HepG2 (cell line): ENCODE measurements at regions not wholly inside any gene's neighbourhood (a gene's known extent, or its start where the extent isn't known, plus 50 kb on each side); places are given as distances from the start of the nearest gene placed in this dataset.

Source experiments
- ATAC-seq: fragments of 200-7000 bp; cut with Tn5 transposase; 3 replicates; pipeline ENCODE4 v1.9.1; 2020; ENCODE audit warnings: mild to moderate bottlenecking, moderate library complexity
- BruUV-seq: library from RNA; stranded (reverse); fragments of 400-500 nt; replicated peaks from 2 replicates; lab custom pipeline; 2021; lab: Mats Ljungman, UMichigan
- CTCF ChIA-PET: fragments of 300-600 bp; formaldehyde crosslinking; extraction: SDS; loops from one replicate; lab custom pipeline; 2021; ENCODE audit warnings: low total read pairs, inconsistent platforms, low intra/inter-chr PET ratio; lab: Yijun Ruan, JAX
- POLR2A ChIA-PET: fragments of 350-600 bp; sonication (Branson Sonifier 250); formaldehyde crosslinking; loops from one replicate; lab custom pipeline; 2020; ENCODE audit warnings: antibody characterized with exemption, inconsistent platforms; lab: Yijun Ruan, JAX
- DNase-seq: peaks from one replicate; pipeline ENCODE4 v3.0.0-alpha.2; 2015; ENCODE audit warnings: low spot score
- FAIRE-seq: peaks from 3 replicates; lab custom pipeline; 2011; peaks lifted over from hg19 to GRCh38; lab: Jason Lieb, UNC
- H2AFZ ChIP-seq: one replicate; pipeline ENCODE4 v1.6.1; 2011; ENCODE audit warnings: low read length, inconsistent platforms
- H3K27ac ChIP-seq: fragments of 300-600 bp; 3 replicates; pipeline ENCODE4 v1.8.0; 2011; ENCODE audit warnings: mixed run types, mild to moderate bottlenecking, mixed read lengths, low read length, inconsistent platforms; ENCODE audit not compliant: insufficient read depth; ENCODE audit errors: extremely low read length
- H3K27me3 ChIP-seq, 2 experiments: fragments of 200-600 bp in 1 of 2; 2 replicates in 1 of 2; 3 replicates in 1 of 2; pipeline versions ENCODE4 v1.6.0 to v1.8.0; 2011; ENCODE audit warnings: low read length in 2 of 2, mild to moderate bottlenecking in 2 of 2, moderate library complexity in 2 of 2, inconsistent platforms in 1 of 2; ENCODE audit not compliant: insufficient read depth in 2 of 2, control insufficient read depth in 1 of 2
- H3K36me3 ChIP-seq, 2 experiments: fragments of 200-600 bp in 1 of 2; replicated peaks in 1 of 2; 2 replicates in 1 of 2; 3 replicates in 1 of 2; pipeline versions ENCODE4 v1.5.1 to v1.8.0; 2011; ENCODE audit warnings: low read length in 2 of 2, inconsistent platforms in 1 of 2; ENCODE audit not compliant: insufficient read depth in 2 of 2, control insufficient read depth in 1 of 2
- H3K4me1 ChIP-seq: 2 replicates; pipeline ENCODE4 v1.5.1; 2012; ENCODE audit warnings: low read length, inconsistent platforms; ENCODE audit not compliant: insufficient read depth
- H3K4me2 ChIP-seq: 2 replicates; pipeline ENCODE4 v1.6.0; 2011; ENCODE audit warnings: low read depth, low read length, inconsistent platforms
- H3K4me3 ChIP-seq, 3 experiments: fragments of 200-600 bp in 1 of 3; sonication (generic), shearing (Covaris generic) in 1 of 3; replicated peaks in 1 of 3; 2 replicates each; pipeline ENCODE4 v1.5.1; 2011 to 2016; ENCODE audit warnings: low read length in 3 of 3, inconsistent platforms in 2 of 3, low read depth in 2 of 3, mild to moderate bottlenecking in 2 of 3, control low read depth in 1 of 3, mixed read lengths in 1 of 3; ENCODE audit not compliant: insufficient read depth in 1 of 3
- H3K79me2 ChIP-seq: one replicate; pipeline ENCODE4 v1.6.1; 2011; ENCODE audit warnings: low read length, inconsistent platforms; ENCODE audit not compliant: insufficient read depth
- H3K9ac ChIP-seq: 2 replicates; pipeline ENCODE4 v1.6.0; 2011; ENCODE audit warnings: mild to moderate bottlenecking, low read depth, low read length, inconsistent platforms; ENCODE audit not compliant: insufficient read depth
- H3K9me3 ChIP-seq: 2 replicates; pipeline ENCODE4 v1.5.1; 2012; ENCODE audit warnings: mild to moderate bottlenecking, low read length
- H4K20me1 ChIP-seq: 2 replicates; pipeline ENCODE4 v1.6.0; 2011; ENCODE audit warnings: inconsistent platforms, mild to moderate bottlenecking, low read length, moderate library complexity; ENCODE audit not compliant: insufficient read depth
- KLF6 ChIP-seq: IDR thresholded peaks from 2 replicates; pipeline ENCODE4 v1.8.0; 2016; ENCODE audit warnings: missing biosample characterization, missing genetic modification reagents
- MIER2 ChIP-seq: IDR thresholded peaks from 2 replicates; pipeline ENCODE4 v1.6.1; 2016; ENCODE audit warnings: missing biosample characterization, missing genetic modification reagents
- MXD4 ChIP-seq: IDR thresholded peaks from 2 replicates; pipeline ENCODE4 v1.6.1; 2016; ENCODE audit warnings: mild to moderate bottlenecking, missing biosample characterization, missing genetic modification reagents
- MZF1 ChIP-seq: sonication (generic); formaldehyde crosslinking; IDR thresholded peaks from 2 replicates; pipeline ENCODE4 v1.8.1; 2023; ENCODE audit warnings: mild to moderate bottlenecking, missing genetic modification reagents, borderline replicate concordance
- PHF21A ChIP-seq: sonication (generic); formaldehyde crosslinking; IDR thresholded peaks from 2 replicates; pipeline ENCODE4 v1.5.0; 2020; ENCODE audit warnings: mild to moderate bottlenecking, missing genetic modification reagents
- RAD51 ChIP-seq: fragments of 450-650 bp; IDR thresholded peaks from 2 replicates; pipeline ENCODE4 v1.6.1; 2016; ENCODE audit warnings: borderline replicate concordance
- REST ChIP-seq, 2 experiments: IDR thresholded peaks; 2 replicates each; pipeline ENCODE4 v1.6.1; 2011 to 2012; ENCODE audit warnings: low read length in 2 of 2, borderline replicate concordance in 1 of 2, low read depth in 1 of 2, mild to moderate bottlenecking in 1 of 2, moderate library complexity in 1 of 2
- RFX3 ChIP-seq: IDR thresholded peaks from 2 replicates; pipeline ENCODE4 v1.6.1; 2016; ENCODE audit warnings: missing biosample characterization, missing genetic modification reagents
- SOX6 ChIP-seq, 2 experiments: fragments of 450-650 bp in 1 of 2; sonication (generic) in 1 of 2; formaldehyde crosslinking in 1 of 2; IDR thresholded peaks; 2 replicates each; pipeline versions ENCODE4 v1.4.0 to v1.6.1; 2017 to 2020; ENCODE audit warnings: antibody characterized with exemption in 1 of 2, mild to moderate bottlenecking in 1 of 2, missing genetic modification reagents in 1 of 2
- TRIM24 ChIP-seq: sonication (generic); formaldehyde crosslinking; IDR thresholded peaks from 2 replicates; pipeline ENCODE4 v1.8.0; 2022; ENCODE audit warnings: mild to moderate bottlenecking, missing genetic modification reagents
- ZNF121 ChIP-seq: sonication (generic); formaldehyde crosslinking; IDR thresholded peaks from 2 replicates; pipeline ENCODE4 v1.5.0; 2020; ENCODE audit warnings: mild to moderate bottlenecking, missing genetic modification reagents
- ZNF251 ChIP-seq: sonication (generic); formaldehyde crosslinking; IDR thresholded peaks from 2 replicates; pipeline ENCODE4 v1.9.0; 2021; ENCODE audit warnings: mild to moderate bottlenecking, missing genetic modification reagents
- ZNF33A ChIP-seq: sonication (generic); formaldehyde crosslinking; IDR thresholded peaks from 2 replicates; pipeline ENCODE4 v1.5.1; 2020; ENCODE audit warnings: missing genetic modification reagents, mild to moderate bottlenecking, moderate library complexity, borderline replicate concordance
- ZNF44 ChIP-seq: sonication (generic); formaldehyde crosslinking; IDR thresholded peaks from 2 replicates; pipeline ENCODE4 v1.5.1; 2020; ENCODE audit warnings: mild to moderate bottlenecking, missing genetic modification reagents
- ZNF530 ChIP-seq: sonication (generic); formaldehyde crosslinking; IDR thresholded peaks from 2 replicates; pipeline ENCODE4 v1.5.0; 2020; ENCODE audit warnings: low read depth, mild to moderate bottlenecking, missing genetic modification reagents
- ZNF670 ChIP-seq: sonication (generic); formaldehyde crosslinking; IDR thresholded peaks from 2 replicates; pipeline ENCODE4 v1.8.0; 2022; ENCODE audit warnings: mild to moderate bottlenecking, missing genetic modification reagents, borderline replicate concordance
- ZSCAN20 ChIP-seq: sonication (generic); formaldehyde crosslinking; IDR thresholded peaks from 2 replicates; pipeline ENCODE4 v1.4.0; 2020; ENCODE audit warnings: missing genetic modification reagents, mild to moderate bottlenecking, borderline replicate concordance
- WGBS: methylation state at CpG from one replicate; pipeline ENCODE4 v1.1.6; 2017; ENCODE audit warnings: low lambda C conversion rate; 5-methylcytosine and 5-hydroxymethylcytosine counted together
- in situ Hi-C: cut with HindIII; loops from 2 replicates; pipeline ENCODE4 v1.10.0; 2017; ENCODE audit warnings: low pct_unique_long_range_greater_than_20kb; ENCODE audit not compliant: extremely low pct_ligation_motif_present
- intact Hi-C: fragments of 100-400 bp; cut with micrococcal nuclease; formaldehyde crosslinking; loops from one replicate; pipeline ENCODE4 v1.10.0; 2022; ENCODE audit not compliant: unreplicated experiment
- TF ChIP-seq, protein P1 (sequence below): sonication (generic); formaldehyde crosslinking; IDR thresholded peaks from 2 replicates; pipeline ENCODE4 v1.8.0; 2022; ENCODE audit warnings: mild to moderate bottlenecking, missing genetic modification reagents, moderate library complexity
- TF ChIP-seq, protein P2 (sequence below): sonication (generic); formaldehyde crosslinking; IDR thresholded peaks from 2 replicates; pipeline ENCODE4 v1.5.1; 2020; ENCODE audit warnings: mild to moderate bottlenecking, missing genetic modification reagents, moderate library complexity

GRCh38 chr14:104237651-104238423 is 99.5 kb downstream of the KIF26A start:
- Histone ChIP-seq H3K27me3 (peaks cover 2 to 12% of the 10 kb centered on the region in 2 experiments; a peak in 4 of 5 replicates), H3K9ac (no peak overlapping the region), H2AFZ (no peak overlapping the region), H3K4me3 (no peak overlapping the region), H3K36me3 (no peaks in the 10 kb centered on the region), H3K4me1 (no peaks in the 10 kb centered on the region), H3K4me2 (no peak overlapping the region), H3K9me3 (peaks cover 20% of the 10 kb centered on the region), H4K20me1 (no peaks in the 10 kb centered on the region), H3K27ac (no peak overlapping the region), H3K79me2 (no peaks in the 10 kb centered on the region)
- no TSS peak for BruUV-seq
- in situ Hi-C loops = no loop called here
- ATAC-seq (no peak), DNase-seq (no peak), FAIRE-seq (no peak)
- intact Hi-C loops = no loop called here
- 38% methylated on average over 18 of the region's 24 CpGs for WGBS
- TF ChIP-seq ZNF33A (CRISPR knock-in tag) (no peak), REST (IDR thresholded peaks at IDR 0.05; ENCODE audit: borderline replicate concordance in 1 of 2, low read depth in 1 of 2, low read length in 2 of 2) (no peak), ZNF251 (CRISPR knock-in tag) (no peak), SOX6 (IDR thresholded peaks at IDR 0.05) (no peak), SOX6 (CRISPR knock-in tag; IDR thresholded peaks at IDR 0.05) (no peak), ZNF121 (CRISPR knock-in tag) (no peak), MZF1 (no peak), MXD4 (CRISPR knock-in tag) (no peak), ZNF670 (CRISPR knock-in tag) (no peak), MIER2 (no peak), PHF21A (CRISPR knock-in tag) (no peak), ZNF44 (no peak), ZNF530 (CRISPR knock-in tag) (no peak), KLF6 (CRISPR knock-in tag) (no peak), TRIM24 (CRISPR knock-in tag) (no peak), RFX3 (CRISPR knock-in tag) (no peak), ZSCAN20 (no peak), RAD51 (no peak)
- TF ChIP-seq, protein P1, sequence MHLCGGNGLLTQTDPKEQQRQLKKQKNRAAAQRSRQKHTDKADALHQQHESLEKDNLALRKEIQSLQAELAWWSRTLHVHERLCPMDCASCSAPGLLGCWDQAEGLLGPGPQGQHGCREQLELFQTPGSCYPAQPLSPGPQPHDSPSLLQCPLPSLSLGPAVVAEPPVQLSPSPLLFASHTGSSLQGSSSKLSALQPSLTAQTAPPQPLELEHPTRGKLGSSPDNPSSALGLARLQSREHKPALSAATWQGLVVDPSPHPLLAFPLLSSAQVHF (CRISPR knock-in tag) = no peak
- TF ChIP-seq, protein P2, sequence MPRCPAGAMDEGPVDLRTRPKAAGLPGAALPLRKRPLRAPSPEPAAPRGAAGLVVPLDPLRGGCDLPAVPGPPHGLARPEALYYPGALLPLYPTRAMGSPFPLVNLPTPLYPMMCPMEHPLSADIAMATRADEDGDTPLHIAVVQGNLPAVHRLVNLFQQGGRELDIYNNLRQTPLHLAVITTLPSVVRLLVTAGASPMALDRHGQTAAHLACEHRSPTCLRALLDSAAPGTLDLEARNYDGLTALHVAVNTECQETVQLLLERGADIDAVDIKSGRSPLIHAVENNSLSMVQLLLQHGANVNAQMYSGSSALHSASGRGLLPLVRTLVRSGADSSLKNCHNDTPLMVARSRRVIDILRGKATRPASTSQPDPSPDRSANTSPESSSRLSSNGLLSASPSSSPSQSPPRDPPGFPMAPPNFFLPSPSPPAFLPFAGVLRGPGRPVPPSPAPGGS (CRISPR knock-in tag) = no peak
- ChIA-PET POLR2A (no interaction called here), CTCF (no interaction called here)
